ENCODE measurements at regions not wholly inside any gene's neighbourhood (a gene's known extent, or its start where the extent isn't known, plus 50 kb on each side); places are given as distances from the start of the nearest gene placed in this dataset.

DNA sequence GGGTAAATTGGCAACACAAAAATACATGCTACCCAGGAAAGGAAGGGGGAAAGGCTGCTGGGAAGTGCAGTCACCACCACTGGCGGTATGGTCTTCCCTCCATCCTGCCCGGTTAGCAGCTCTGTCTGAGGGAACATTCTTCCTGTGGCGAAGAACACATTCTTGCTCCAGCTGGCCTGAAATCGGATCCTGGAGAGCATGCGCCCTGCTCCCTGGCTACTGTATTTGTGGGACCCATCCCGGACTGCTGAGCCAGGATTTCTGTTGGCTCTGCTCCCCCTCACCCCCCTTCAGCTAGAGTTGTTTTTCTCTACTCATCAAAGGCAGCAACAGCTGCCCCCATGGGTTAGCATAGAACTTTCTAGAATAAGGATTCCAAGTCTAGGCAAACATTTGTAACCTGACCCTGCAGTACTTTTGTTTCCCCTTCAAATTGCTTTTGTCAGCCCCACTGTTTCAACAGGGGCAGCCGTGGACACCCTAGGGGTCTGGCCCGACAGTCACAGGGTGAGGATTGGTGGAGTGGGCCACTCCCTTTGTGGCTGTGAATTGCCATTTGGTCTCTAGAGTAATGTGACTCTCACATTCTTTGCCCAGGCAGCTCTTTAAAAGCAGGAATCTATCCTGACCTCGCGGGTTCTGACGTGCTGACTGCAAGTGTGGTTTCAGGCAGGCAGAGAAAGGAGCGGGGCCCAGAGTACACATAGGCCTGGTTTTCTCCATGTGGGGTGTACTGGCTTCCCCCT is 157.7 kb downstream of the TOMM20 start (continued):
- TF ChIP-seq, protein P1, sequence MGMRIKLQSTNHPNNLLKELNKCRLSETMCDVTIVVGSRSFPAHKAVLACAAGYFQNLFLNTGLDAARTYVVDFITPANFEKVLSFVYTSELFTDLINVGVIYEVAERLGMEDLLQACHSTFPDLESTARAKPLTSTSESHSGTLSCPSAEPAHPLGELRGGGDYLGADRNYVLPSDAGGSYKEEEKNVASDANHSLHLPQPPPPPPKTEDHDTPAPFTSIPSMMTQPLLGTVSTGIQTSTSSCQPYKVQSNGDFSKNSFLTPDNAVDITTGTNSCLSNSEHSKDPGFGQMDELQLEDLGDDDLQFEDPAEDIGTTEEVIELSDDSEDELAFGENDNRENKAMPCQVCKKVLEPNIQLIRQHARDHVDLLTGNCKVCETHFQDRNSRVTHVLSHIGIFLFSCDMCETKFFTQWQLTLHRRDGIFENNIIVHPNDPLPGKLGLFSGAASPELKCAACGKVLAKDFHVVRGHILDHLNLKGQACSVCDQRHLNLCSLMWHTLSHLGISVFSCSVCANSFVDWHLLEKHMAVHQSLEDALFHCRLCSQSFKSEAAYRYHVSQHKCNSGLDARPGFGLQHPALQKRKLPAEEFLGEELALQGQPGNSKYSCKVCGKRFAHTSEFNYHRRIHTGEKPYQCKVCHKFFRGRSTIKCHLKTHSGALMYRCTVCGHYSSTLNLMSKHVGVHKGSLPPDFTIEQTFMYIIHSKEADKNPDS (CRISPR knock-in tag; IDR thresholded peaks at IDR 0.05) = 0 out of 2 replicates have a peak, but pooled peaks have one; percentile 47
- no peak for TF ChIP-seq ISX (CRISPR knock-in tag; conservative IDR thresholded peaks at IDR 0.05)
- TF ChIP-seq, protein P2, sequence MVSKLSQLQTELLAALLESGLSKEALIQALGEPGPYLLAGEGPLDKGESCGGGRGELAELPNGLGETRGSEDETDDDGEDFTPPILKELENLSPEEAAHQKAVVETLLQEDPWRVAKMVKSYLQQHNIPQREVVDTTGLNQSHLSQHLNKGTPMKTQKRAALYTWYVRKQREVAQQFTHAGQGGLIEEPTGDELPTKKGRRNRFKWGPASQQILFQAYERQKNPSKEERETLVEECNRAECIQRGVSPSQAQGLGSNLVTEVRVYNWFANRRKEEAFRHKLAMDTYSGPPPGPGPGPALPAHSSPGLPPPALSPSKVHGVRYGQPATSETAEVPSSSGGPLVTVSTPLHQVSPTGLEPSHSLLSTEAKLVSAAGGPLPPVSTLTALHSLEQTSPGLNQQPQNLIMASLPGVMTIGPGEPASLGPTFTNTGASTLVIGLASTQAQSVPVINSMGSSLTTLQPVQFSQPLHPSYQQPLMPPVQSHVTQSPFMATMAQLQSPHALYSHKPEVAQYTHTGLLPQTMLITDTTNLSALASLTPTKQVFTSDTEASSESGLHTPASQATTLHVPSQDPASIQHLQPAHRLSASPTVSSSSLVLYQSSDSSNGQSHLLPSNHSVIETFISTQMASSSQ (IDR thresholded peaks at IDR 0.05; ENCODE audit: low read depth) = no peak
- TF ChIP-seq, protein P2 (CRISPR knock-in tag; IDR thresholded peaks at IDR 0.05; ENCODE audit: borderline replicate concordance) = peak; percentile 55; the same call in 1 of the 2 replicates
- no peak for TF ChIP-seq ZNF768 (CRISPR knock-in tag; IDR thresholded peaks at IDR 0.05)
- TF ChIP-seq AGO2 (optimal IDR thresholded peaks at IDR 0.05; ENCODE audit: low read depth, low read length) = no peak
- no peak for TF ChIP-seq MBNL3 (CRISPR knock-in tag; conservative IDR thresholded peaks at IDR 0.05)
- TF ChIP-seq REPIN1 (CRISPR knock-in tag; IDR thresholded peaks at IDR 0.05; ENCODE audit: borderline replicate concordance, low read depth) = no peak
- TF ChIP-seq MAFF (IDR thresholded peaks at IDR 0.05; ENCODE audit: low read depth, low read length) = no peak
- TF ChIP-seq SIX1 (CRISPR knock-in tag; IDR thresholded peaks at IDR 0.05; ENCODE audit: borderline replicate concordance) = peak; percentile 47; the same call in 1 of the 2 replicates
- no peak for TF ChIP-seq TAF15 (IDR thresholded peaks at IDR 0.05; ENCODE audit: low read depth, low read length, poor library complexity, severe bottlenecking)
- no peak for TF ChIP-seq ZNF12 (CRISPR knock-in tag; IDR thresholded peaks at IDR 0.05)
- TF ChIP-seq, protein P3, sequence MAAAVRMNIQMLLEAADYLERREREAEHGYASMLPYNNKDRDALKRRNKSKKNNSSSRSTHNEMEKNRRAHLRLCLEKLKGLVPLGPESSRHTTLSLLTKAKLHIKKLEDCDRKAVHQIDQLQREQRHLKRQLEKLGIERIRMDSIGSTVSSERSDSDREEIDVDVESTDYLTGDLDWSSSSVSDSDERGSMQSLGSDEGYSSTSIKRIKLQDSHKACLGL (CRISPR knock-in tag; IDR thresholded peaks at IDR 0.05) = no peak
- TF ChIP-seq, protein P4, sequence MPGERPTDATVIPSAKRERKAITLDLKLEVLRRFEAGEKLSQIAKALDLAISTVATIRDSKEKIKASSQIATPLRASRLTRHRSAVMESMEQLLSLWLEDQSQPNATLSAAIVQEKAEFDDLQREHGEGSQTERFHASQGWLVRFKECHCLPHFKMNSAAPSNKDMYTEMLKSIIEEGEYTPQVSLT (CRISPR knock-in tag; IDR thresholded peaks at IDR 0.05; ENCODE audit: borderline replicate concordance, low read depth) = no peak
- TF ChIP-seq MTF1 (CRISPR knock-in tag; IDR thresholded peaks at IDR 0.05) = no peak
- TF ChIP-seq FLYWCH1 (CRISPR knock-in tag; IDR thresholded peaks at IDR 0.05) = no peak
- no peak for TF ChIP-seq ZNF598 (CRISPR knock-in tag; IDR thresholded peaks at IDR 0.05; ENCODE audit: borderline replicate concordance)
- TF ChIP-seq ZNF782 (CRISPR knock-in tag; IDR thresholded peaks at IDR 0.05; ENCODE audit: borderline replicate concordance) = no peak
- no peak for TF ChIP-seq RXRA (CRISPR knock-in tag; IDR thresholded peaks at IDR 0.05)
- no peak for TF ChIP-seq CC2D1A (CRISPR knock-in tag; IDR thresholded peaks at IDR 0.05)
- no peak for TF ChIP-seq SCMH1 (CRISPR knock-in tag; IDR thresholded peaks at IDR 0.05; ENCODE audit: borderline replicate concordance)
- no peak for TF ChIP-seq KLF12 (CRISPR knock-in tag; IDR thresholded peaks at IDR 0.05; ENCODE audit: borderline replicate concordance)
- no peak for TF ChIP-seq LCORL (IDR thresholded peaks at IDR 0.05)
- peak; percentile 62; the same call in 1 of the 2 replicates for TF ChIP-seq LCORL (CRISPR knock-in tag; IDR thresholded peaks at IDR 0.05)
- no peak for TF ChIP-seq JUN (CRISPR knock-in tag; IDR thresholded peaks at IDR 0.05)
